Stomach (tissue), 8 donors: ENCODE measurements at regions not wholly inside any gene's neighbourhood (a gene's known extent, or its start where the extent isn't known, plus 50 kb on each side); places are given as distances from the start of the nearest gene placed in this dataset.
A peak's percentile ranks its signal among the peaks of the same experiment; 100 is the strongest.

Source experiments
- DNase-seq, 2 donors: peaks; one replicate each; pipeline versions ENCODE4 v3.0.0 to v3.0.0-alpha.2; 2013 to 2019
- H3K27ac ChIP-seq, 5 donors: fragments of 200-600 bp in 4 of 5; sonication (generic) in 4 of 5; one replicate each; pipeline ENCODE4 v1.5.1; 2013 to 2019; ENCODE audit warnings: mild to moderate bottlenecking in 1 of 5, moderate library complexity in 1 of 5
- H3K27me3 ChIP-seq, 3 donors: fragments of 200-600 bp; sonication (generic); one replicate each; pipeline ENCODE4 v1.5.1; 2017 to 2019; ENCODE audit warnings: mixed run types in 1 of 3
- H3K36me3 ChIP-seq, 4 donors: fragments of 200-600 bp; sonication (generic); 1 replicate in 3 of 4; 2 replicates in 1 of 4; pipeline ENCODE4 v1.5.1; 2016 to 2019
- H3K4me1 ChIP-seq, 4 donors: fragments of 200-600 bp; sonication (generic); one replicate each; pipeline ENCODE4 v1.5.1; 2016 to 2019
- H3K4me3 ChIP-seq, 4 donors: fragments of 200-600 bp; sonication (generic) in 3 of 4; one replicate each; pipeline ENCODE4 v1.5.1; 2016 to 2019; ENCODE audit warnings: mild to moderate bottlenecking in 1 of 4
- H3K9me3 ChIP-seq, 4 donors: fragments of 200-600 bp; sonication (generic); one replicate each; pipeline ENCODE4 v1.5.1; 2016 to 2019
- CTCF ChIP-seq, 7 experiments: fragments of 450-650 bp in 4 of 7; fragments of 200-600 bp in 3 of 7; sonication (generic) in 3 of 7; IDR thresholded peaks; one replicate each; pipeline ENCODE4 v1.5.1; 2016 to 2019; ENCODE audit warnings: antibody characterized with exemption in 7 of 7, control low read depth in 2 of 7, mild to moderate bottlenecking in 1 of 7
- EP300 ChIP-seq: sonication (generic); formaldehyde crosslinking; IDR thresholded peaks from one replicate; pipeline ENCODE4 v1.6.1; 2017; ENCODE audit warnings: antibody characterized with exemption
- POLR2A ChIP-seq, 4 donors: fragments of 450-650 bp; IDR thresholded peaks; one replicate each; pipeline ENCODE4 v1.6.1; 2016; ENCODE audit warnings: antibody characterized with exemption in 4 of 4, control low read depth in 2 of 4, mild to moderate bottlenecking in 1 of 4, moderate library complexity in 1 of 4
- POLR2AphosphoS5 ChIP-seq, 3 donors: sonication (generic); formaldehyde crosslinking; IDR thresholded peaks; one replicate each; pipeline ENCODE4 v1.6.1; 2016; ENCODE audit warnings: antibody characterized with exemption in 3 of 3
- WGBS, 5 donors: extraction: QIAGEN DNeasy Blood & Tissue Kit in 3 of 5; methylation state at CpG; one replicate each; pipeline versions ENCODE4 v1.1.5 to v1.1.7; 2013 to 2018; 5-methylcytosine and 5-hydroxymethylcytosine counted together
- intact Hi-C: fragments of 100-400 bp; cut with DNase I; formaldehyde crosslinking; loops from one replicate; pipeline ENCODE4 v1.15.1; 2023; ENCODE audit warnings: low total_unique reads
- donor health status: healthy with polysubstance abuse.
- donor health status: Bipolar disorder and iron deficiency.
- donor health status: healthy.

GRCh38 chr13:94921181-94921580 lies 208.8 kb upstream of the SOX21 start:
- Histone ChIP-seq H3K36me3 (no peaks in the 10 kb centered on the region), H3K27ac (no peak overlapping the region), H3K9me3 (no peaks in the 10 kb centered on the region), H3K27me3 (no peaks in the 10 kb centered on the region), H3K4me3 (no peak overlapping the region), H3K4me1 (no peaks in the 10 kb centered on the region)
- 37 to 57% (median 44%) methylated on average over 4 of the region's 4 CpGs for WGBS, 5 donors
- TF ChIP-seq EP300, result no peak
- no peak for TF ChIP-seq CTCF (IDR thresholded peaks at IDR 0.05)
- TF ChIP-seq POLR2AphosphoS5 (IDR thresholded peaks at IDR 0.05), result no peak
- TF ChIP-seq POLR2A (IDR thresholded peaks at IDR 0.05), result no peak
- DNase-seq, result no peak
- intact Hi-C loops, result no loop called here

GRCh38 chr13:94920578-94920977 lies 208.2 kb upstream of the SOX21 start:
- no peak for DNase-seq
- H3K27ac ChIP-seq, result no peak overlapping the region
- no peaks in the 10 kb centered on the region for H3K27me3 ChIP-seq
- no peaks in the 10 kb centered on the region for H3K9me3 ChIP-seq
- TF ChIP-seq EP300 (no peak), POLR2AphosphoS5 (IDR thresholded peaks at IDR 0.05) (no peak), CTCF (IDR thresholded peaks at IDR 0.05) (no peak), POLR2A (IDR thresholded peaks at IDR 0.05) (no peak)
- intact Hi-C loops, result no loop called here
- 91 to 98% (median 96%) methylated on average over 2 of the region's 2 CpGs for WGBS, 5 donors
- no peaks in the 10 kb centered on the region for H3K36me3 ChIP-seq
- no peak overlapping the region for H3K4me3 ChIP-seq
- no peaks in the 10 kb centered on the region for H3K4me1 ChIP-seq

- no peaks in the 10 kb centered on the region for H3K4me1 ChIP-seq
- H3K9me3 ChIP-seq, result no peaks in the 10 kb centered on the region
- 38 to 47% (median 44%) methylated on average over 2 of the region's 2 CpGs for WGBS, 5 donors
- intact Hi-C loops, result no loop called here
- H3K27ac ChIP-seq, result no peak overlapping the region
- H3K4me3 ChIP-seq, result no peak overlapping the region
- TF ChIP-seq POLR2AphosphoS5 (IDR thresholded peaks at IDR 0.05), result no peak
- no peak for TF ChIP-seq POLR2A (IDR thresholded peaks at IDR 0.05)
- TF ChIP-seq CTCF (IDR thresholded peaks at IDR 0.05), result no peak
- no peak for TF ChIP-seq EP300
- peak in 1 of 2 donors; percentile 54 for DNase-seq
- H3K27me3 ChIP-seq, result no peaks in the 10 kb centered on the region
- no peaks in the 10 kb centered on the region for H3K36me3 ChIP-seq
These were observed 205.5 kb upstream of the SOX21 start for GRCh38 chr13:94917824-94918223.

GRCh38 chr13:94914895-94915294 lies 202.6 kb upstream of the SOX21 start:
- intact Hi-C loops, result no loop called here
- DNase-seq, result no peak
- H3K36me3 ChIP-seq, result no peaks in the 10 kb centered on the region
- H3K4me3 ChIP-seq, result no peak overlapping the region
- no peak overlapping the region for H3K27ac ChIP-seq
- no peaks in the 10 kb centered on the region for H3K4me1 ChIP-seq
- H3K27me3 ChIP-seq, result no peaks in the 10 kb centered on the region
- H3K9me3 ChIP-seq, result no peaks in the 10 kb centered on the region
- 44 to 64% (median 53%) methylated on average over 1 of the region's 1 CpG for WGBS, 5 donors
- TF ChIP-seq POLR2AphosphoS5 (IDR thresholded peaks at IDR 0.05), result no peak
- no peak for TF ChIP-seq CTCF (IDR thresholded peaks at IDR 0.05)
